KG1 (cell line): ENCODE measurements at regions not wholly inside any gene's neighbourhood (a gene's known extent, or its start where the extent isn't known, plus 50 kb on each side); places are given as distances from the start of the nearest gene placed in this dataset.
"Not testable (repeated sequence)": the region's sequence is repeated elsewhere in the genome, so short reads cannot be mapped to it uniquely, and the experiment has no call there.

ENCODE experiments used
- DNase-seq: peaks from one replicate; lab custom pipeline; 2025; lab: John Stamatoyannopoulos, UW

- no peak for DNase-seq
Measured at GRCh38 chr13:99700468-99700867, 199.2 kb downstream of the TM9SF2 start.

DNA sequence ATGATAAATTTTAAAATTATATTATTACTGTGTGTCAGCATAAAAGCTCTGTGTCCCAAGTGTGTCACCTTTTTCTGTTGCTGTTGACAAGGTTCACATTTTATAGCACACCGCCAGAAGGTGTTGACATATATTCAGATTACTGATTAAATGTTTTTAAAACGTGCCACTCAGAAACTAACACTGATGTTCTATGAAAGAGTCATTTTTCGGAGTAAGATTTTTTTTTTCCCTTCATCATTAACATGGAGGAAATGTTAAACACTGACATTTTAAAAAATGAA, 197.5 kb downstream of the TM9SF2 start:
- no peak for DNase-seq

GRCh38 chr13:99698010-99698815, 196.9 kb downstream of the TM9SF2 start:
- DNase-seq: no peak

DNA sequence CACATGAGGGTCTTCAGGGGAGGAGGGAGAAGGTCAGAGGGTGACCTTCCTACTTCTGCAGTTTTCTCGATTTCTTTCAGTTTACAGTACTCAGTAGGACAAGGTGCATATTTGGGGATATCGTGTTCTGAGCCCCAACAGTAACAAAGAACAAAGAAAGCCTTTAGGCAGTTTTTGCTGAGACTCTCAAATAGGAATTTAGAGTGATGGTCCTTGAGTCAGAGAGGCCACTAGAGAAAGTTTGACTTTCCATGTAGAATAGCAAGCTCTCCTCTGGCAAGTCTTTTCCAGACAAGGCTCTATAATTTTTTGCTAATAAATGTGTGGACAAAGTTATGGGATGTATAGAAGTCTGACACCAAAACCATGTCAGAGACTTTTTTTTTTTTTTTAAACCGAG, 194.6 kb downstream of the TM9SF2 start:
- DNase-seq: no peak

DNA sequence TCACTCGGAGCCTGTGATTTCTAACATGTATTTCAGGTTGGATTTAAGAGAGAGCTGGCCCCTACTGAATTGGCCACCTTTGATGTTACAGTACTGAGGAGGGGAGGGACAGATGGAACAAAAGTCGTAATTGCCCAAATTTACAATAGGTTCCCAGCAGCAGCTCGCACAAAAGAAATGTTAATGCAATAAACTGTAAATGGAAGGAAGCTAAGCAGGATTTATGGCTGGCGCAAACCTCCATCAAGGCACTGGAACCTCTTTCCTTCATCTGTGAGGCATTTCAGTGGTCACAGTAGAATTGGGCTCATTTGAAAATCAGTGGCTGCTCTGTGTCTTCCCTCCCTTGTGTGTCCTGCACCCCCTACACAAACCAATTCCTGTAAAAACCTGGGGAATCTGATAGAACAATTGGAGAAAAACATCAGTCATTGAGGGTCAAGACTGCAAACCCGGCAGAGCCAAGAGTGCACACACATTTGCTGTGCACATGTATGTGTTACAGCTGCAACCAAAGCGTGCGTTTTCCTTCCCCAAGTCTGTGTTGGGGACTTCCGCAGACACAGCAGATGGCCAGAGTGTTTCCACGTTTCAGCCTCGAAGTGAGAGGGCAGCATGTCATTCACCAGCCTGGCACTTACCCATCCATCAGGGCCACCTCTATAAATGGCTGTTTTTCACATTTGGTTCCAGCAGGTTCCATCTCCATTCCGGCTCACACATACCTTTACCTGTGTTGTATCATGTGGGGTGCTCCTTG, 192.8 kb downstream of the TM9SF2 start:
- DNase-seq: no peak

DNA sequence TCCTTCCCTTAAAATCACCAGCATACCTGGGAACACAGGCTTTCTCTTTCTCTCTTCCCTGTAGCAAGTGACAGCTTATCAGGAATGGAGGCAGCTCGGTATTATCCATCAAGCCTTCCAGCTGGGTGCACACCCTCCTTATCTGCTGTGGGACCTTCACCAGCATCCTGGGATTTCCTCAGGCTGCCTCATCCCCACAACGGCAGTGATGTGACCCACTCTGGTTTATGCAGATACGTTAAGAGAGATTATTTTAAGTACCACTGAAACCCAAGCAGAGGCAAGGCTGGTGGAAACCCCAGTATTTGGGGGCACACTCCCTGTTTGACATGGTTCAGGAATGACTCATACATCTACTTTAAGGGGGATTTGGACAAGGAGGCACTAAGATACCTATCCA, 192.1 kb downstream of the TM9SF2 start:
- no peak for DNase-seq

- DNase-seq: no peak
Measured at GRCh38 chr13:99692854-99693253, 191.6 kb downstream of the TM9SF2 start.

GRCh38 chr13:99691552-99691951, 190.3 kb downstream of the TM9SF2 start:
- no peak for DNase-seq

- DNase-seq: no peak
Measured at GRCh38 chr13:99690426-99691174, 189.3 kb downstream of the TM9SF2 start.

- DNase-seq: no peak
Measured at GRCh38 chr13:99689955-99690354, 188.7 kb downstream of the TM9SF2 start.

DNA sequence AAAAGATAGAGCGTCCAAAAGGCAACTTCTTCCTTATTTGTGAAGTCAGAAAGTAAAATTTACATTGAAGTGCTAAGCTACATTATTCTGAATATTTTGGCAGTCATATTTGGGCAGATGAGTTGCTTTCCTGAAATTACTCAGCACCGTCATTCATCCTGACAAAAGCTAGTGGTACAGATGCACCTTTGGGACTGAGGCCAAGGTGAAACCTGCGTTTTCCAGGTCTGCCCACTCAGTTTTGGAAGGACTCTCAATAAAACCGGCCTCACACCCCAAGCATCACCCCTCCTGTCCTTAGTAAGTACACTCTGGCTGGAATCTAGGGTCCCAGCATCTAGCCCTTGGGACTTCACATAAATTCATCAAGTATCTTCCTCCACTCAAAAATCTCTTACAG, 187.5 kb downstream of the TM9SF2 start:
- DNase-seq: no peak

GRCh38 chr13:99687723-99688397, 186.6 kb downstream of the TM9SF2 start:
- DNase-seq: no peak

DNA sequence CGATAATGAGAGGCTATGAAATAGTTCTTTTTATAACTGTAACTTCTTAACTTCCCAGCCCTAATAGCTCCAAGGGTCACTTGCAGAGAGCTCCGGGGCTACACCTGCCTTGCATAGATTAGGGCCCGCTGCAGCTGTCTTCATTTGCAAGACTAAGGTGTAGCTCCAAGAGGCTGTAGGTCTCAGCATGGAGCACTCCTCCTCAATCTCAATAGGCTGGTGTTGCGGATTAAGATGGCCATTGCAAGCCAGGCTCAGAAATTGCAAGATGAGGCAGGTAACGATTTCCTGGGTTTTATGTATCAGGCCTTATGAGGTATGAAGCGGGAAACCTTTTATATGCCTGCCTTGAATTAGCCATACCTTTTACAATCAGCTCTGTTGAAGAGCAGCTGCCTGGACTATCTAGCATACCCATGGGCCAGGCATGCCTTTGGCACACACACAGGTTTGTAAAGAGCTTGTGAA, 185.7 kb downstream of the TM9SF2 start:
- no peak for DNase-seq

DNA sequence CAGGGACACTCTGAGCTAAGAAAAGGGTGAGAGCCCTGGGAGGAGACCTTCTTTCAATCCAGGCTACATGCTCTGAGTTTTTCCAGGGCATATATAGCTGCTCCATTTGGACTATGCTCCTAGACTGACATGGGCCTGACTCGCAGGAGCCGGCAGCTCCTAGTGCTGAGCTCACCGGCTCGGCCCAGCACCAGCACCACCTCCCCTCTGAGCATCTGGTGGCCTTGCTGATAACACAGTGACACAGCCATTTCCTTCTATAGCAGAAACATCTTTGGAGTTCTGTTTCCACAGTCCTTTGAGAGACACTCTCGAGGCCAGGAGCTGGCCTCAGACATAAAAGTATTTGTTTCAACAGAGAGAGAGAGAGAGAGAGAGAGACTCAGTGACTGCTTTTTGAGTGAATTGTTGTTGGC, 184.9 kb downstream of the TM9SF2 start:
- no peak for DNase-seq

GRCh38 chr13:99681695-99682094, 180.4 kb downstream of the TM9SF2 start:
- DNase-seq: no peak

- no peak for DNase-seq
Measured at GRCh38 chr13:99677116-99677951, 176.1 kb downstream of the TM9SF2 start.

DNA sequence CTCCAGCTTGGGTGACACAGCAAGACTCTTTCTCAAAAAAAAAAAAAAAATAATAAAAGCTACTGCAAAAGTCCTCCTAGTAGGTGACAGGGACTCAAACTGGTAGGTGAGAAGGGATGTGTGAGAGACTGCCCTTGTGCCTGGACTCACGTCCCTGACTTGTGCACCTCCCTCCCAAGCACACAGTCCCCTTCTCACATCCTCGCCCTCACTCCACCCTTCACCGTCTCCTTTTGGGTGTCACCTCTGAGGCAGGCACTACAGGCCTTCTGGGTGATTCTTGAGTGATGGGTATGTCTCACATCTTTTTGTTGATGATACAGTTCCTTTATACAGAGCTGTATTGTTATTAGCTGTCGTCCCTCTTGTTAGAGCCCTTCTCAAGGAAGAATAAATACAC, 170.5 kb downstream of the TM9SF2 start:
- no peak for DNase-seq

GRCh38 chr13:99669096-99669495, 167.8 kb downstream of the TM9SF2 start:
- DNase-seq: not testable (repeated sequence)

DNA sequence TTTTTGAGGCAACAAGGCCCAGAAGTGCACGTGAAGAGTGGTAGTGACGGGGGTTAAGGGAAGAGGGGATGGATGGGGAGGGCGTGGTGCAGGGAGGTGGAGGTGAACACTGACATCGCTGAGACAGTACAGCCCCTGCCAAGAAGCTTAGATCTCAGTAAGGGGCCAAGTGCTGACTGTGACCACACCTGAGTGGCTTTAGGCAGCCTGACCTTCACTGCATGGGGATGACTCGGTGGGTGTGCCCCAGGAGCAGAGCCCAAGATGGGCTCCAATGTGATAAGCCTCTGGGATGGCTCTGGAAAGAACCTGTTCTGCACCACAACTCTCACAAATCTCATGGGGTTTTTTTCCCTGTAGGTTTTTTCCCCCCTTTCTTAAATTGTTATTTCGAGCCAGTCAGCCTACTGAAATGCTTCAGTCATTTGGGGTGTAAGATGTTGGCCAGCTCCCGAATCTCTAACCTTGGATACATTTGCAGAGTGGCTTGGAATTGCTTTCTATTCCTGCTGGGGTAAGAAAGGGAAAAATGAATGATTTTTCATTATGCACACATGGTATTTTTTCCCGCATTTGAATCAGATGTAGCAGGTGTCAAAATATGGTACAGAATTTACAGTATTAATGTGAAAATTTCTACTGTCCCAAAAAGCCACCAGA, 165.0 kb downstream of the TM9SF2 start:
- no peak for DNase-seq

- DNase-seq: no peak
Measured at GRCh38 chr13:99665711-99666110, 164.4 kb downstream of the TM9SF2 start.

DNA sequence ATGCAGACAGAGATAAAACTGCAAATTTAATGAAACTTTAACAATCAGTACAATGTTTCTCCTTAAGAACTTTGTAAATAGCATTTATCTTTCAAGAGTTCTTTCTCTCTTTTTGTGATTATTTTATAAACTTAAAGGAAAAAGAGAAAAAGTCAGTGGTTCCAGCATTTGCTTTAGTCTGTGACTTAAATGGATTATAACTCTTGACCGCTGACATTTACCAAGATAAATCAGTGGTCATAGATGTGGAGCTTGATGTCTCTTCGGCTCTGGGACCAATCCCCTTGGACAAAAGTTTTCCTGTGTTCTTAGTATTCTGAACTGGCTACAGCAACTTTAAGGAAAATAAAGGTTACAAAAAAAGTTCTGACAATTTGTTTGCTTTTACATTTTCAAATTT, 162.6 kb downstream of the TM9SF2 start:
- DNase-seq: no peak
